H1 (cell line): ENCODE measurements at regions not wholly inside any gene's neighbourhood (a gene's known extent, or its start where the extent isn't known, plus 50 kb on each side); places are given as distances from the start of the nearest gene placed in this dataset.

Source experiments
- CTCF ChIA-PET: fragments of 300-600 bp; sonication (Branson Sonifier 250); formaldehyde crosslinking; loops from one replicate; lab custom pipeline; 2021; ENCODE audit not compliant: partially characterized antibody; lab: Charles Lee
- POLR2A ChIA-PET: fragments of 300-600 bp; sonication (Branson Sonifier 250); formaldehyde crosslinking; loops from one replicate; lab custom pipeline; 2021; ENCODE audit warnings: inconsistent platforms; ENCODE audit not compliant: partially characterized antibody; lab: Charles Lee
- DNase-seq, 2 experiments: peaks; one replicate each; pipeline versions ENCODE4 v3.0.0 to v3.0.0-alpha.2; 2010 to 2022; ENCODE audit warnings: low spot score in 2 of 2, low read depth in 1 of 2, mixed read lengths in 1 of 2
- FAIRE-seq: peaks from 2 replicates; lab custom pipeline; 2011; peaks lifted over from hg19 to GRCh38; lab: Jason Lieb, UNC
- H2AFZ ChIP-seq: 2 replicates; pipeline ENCODE4 v1.8.1; 2012; ENCODE audit warnings: low read length, inconsistent platforms
- H2AK5ac ChIP-seq: 2 replicates; pipeline ENCODE4 v1.6.1; 2013; ENCODE audit warnings: low read depth, low read length
- H2BK120ac ChIP-seq: replicated peaks from 2 replicates; pipeline ENCODE3; 2013; ENCODE audit warnings: low read depth, low read length, inconsistent platforms
- H2BK12ac ChIP-seq: 2 replicates; pipeline ENCODE4 v1.6.1; 2013; ENCODE audit warnings: low read depth, low read length
- H2BK15ac ChIP-seq: 2 replicates; pipeline ENCODE4 v1.6.1; 2013; ENCODE audit warnings: low read length
- H2BK20ac ChIP-seq: 2 replicates; pipeline ENCODE4 v1.6.1; 2013; ENCODE audit warnings: low read length
- H2BK5ac ChIP-seq: 2 replicates; pipeline ENCODE4 v1.6.1; 2013; ENCODE audit warnings: low read depth, low read length
- H3K14ac ChIP-seq: 2 replicates; pipeline ENCODE4 v1.6.1; 2013; ENCODE audit warnings: inconsistent platforms; ENCODE audit not compliant: insufficient read length
- H3K18ac ChIP-seq: 2 replicates; pipeline ENCODE4 v1.6.1; 2013; ENCODE audit warnings: low read length; ENCODE audit errors: extremely low read depth
- H3K23ac ChIP-seq: 2 replicates; pipeline ENCODE4 v1.6.1; 2013; ENCODE audit warnings: inconsistent platforms; ENCODE audit not compliant: insufficient read length
- H3K23me2 ChIP-seq: 2 replicates; pipeline ENCODE4 v1.6.1; 2013; ENCODE audit warnings: low read depth, low read length
- H3K27ac ChIP-seq: 2 replicates; pipeline ENCODE4 v1.6.1; 2011; ENCODE audit warnings: low read depth, low read length, inconsistent platforms
- H3K27me3 ChIP-seq, 4 experiments: replicated peaks in 1 of 4; 1 replicate in 1 of 4; 2 replicates in 3 of 4; pipeline versions ENCODE4 v1.6.1 to v1.8.1; 2011 to 2013; ENCODE audit warnings: low read length in 3 of 4, mild to moderate bottlenecking in 3 of 4, inconsistent platforms in 2 of 4, mixed read lengths in 2 of 4, moderate library complexity in 1 of 4; ENCODE audit not compliant: control insufficient read depth in 3 of 4, insufficient read depth in 3 of 4; ENCODE audit errors: extremely low read depth in 1 of 4
- H3K36me3 ChIP-seq, 4 experiments: 2 replicates each; pipeline versions ENCODE4 v1.6.1 to v1.8.1; 2011 to 2013; ENCODE audit warnings: mild to moderate bottlenecking in 4 of 4, low read length in 3 of 4, moderate library complexity in 2 of 4, control low read depth in 1 of 4, inconsistent platforms in 1 of 4; ENCODE audit not compliant: insufficient read depth in 4 of 4, control insufficient read depth in 2 of 4
- H3K4ac ChIP-seq: replicated peaks from 2 replicates; pipeline ENCODE3; 2013; ENCODE audit warnings: low read length, low read depth, mixed read lengths, inconsistent platforms; ENCODE audit not compliant: insufficient read length
- H3K4me1 ChIP-seq, 4 experiments: replicated peaks in 1 of 4; 1 replicate in 1 of 4; 2 replicates in 3 of 4; pipeline versions ENCODE4 v1.6.1 to v1.8.1; 2011 to 2013; ENCODE audit warnings: low read length in 3 of 4, inconsistent platforms in 2 of 4, mixed read lengths in 1 of 4; ENCODE audit not compliant: insufficient read depth in 4 of 4, control insufficient read depth in 3 of 4
- H3K4me2 ChIP-seq, 2 experiments: 2 replicates each; pipeline versions ENCODE4 v1.6.1 to v1.8.1; 2011 to 2013; ENCODE audit warnings: low read depth in 2 of 2, low read length in 2 of 2, control low read depth in 1 of 2, inconsistent platforms in 1 of 2, mild to moderate bottlenecking in 1 of 2; ENCODE audit not compliant: insufficient read depth in 1 of 2
- H3K4me3 ChIP-seq, 4 experiments: fragments of 200-600, 300-600 bp in 1 of 4; sonication (generic), shearing (Covaris generic), sonication (Bioruptor Twin) in 1 of 4; 2 replicates each; pipeline versions ENCODE4 v1.5.1 to v1.8.1; 2011 to 2016; ENCODE audit warnings: low read length in 4 of 4, low read depth in 3 of 4, control low read depth in 2 of 4, inconsistent platforms in 2 of 4, mild to moderate bottlenecking in 2 of 4, mixed read lengths in 1 of 4, moderate library complexity in 1 of 4; ENCODE audit not compliant: insufficient read depth in 2 of 4; ENCODE audit errors: extremely low read depth in 1 of 4
- H3K56ac ChIP-seq: replicated peaks from 2 replicates; pipeline ENCODE3; 2013; ENCODE audit warnings: low read depth, mild to moderate bottlenecking, mixed read lengths, low read length, inconsistent platforms; ENCODE audit not compliant: insufficient read length
- H3K79me1 ChIP-seq: 2 replicates; pipeline ENCODE4 v1.6.1; 2013; ENCODE audit warnings: low read depth, low read length, control low read depth
- H3K79me2 ChIP-seq, 2 experiments: 2 replicates each; pipeline versions ENCODE4 v1.6.1 to v1.8.1; 2012 to 2013; ENCODE audit warnings: low read length in 2 of 2, mild to moderate bottlenecking in 2 of 2, inconsistent platforms in 1 of 2; ENCODE audit not compliant: insufficient read depth in 2 of 2, control insufficient read depth in 1 of 2
- H3K9ac ChIP-seq, 4 experiments: replicated peaks in 1 of 4; 1 replicate in 1 of 4; 2 replicates in 3 of 4; pipeline versions ENCODE4 v1.6.1 to v1.8.1; 2011 to 2013; ENCODE audit warnings: low read depth in 3 of 4, low read length in 3 of 4, control low read depth in 2 of 4, mild to moderate bottlenecking in 2 of 4, moderate library complexity in 2 of 4, inconsistent platforms in 1 of 4; ENCODE audit errors: extremely low read depth in 1 of 4
- H3K9me3 ChIP-seq, 2 experiments: 2 replicates each; pipeline versions ENCODE4 v1.6.1 to v1.8.1; 2012 to 2013; ENCODE audit warnings: mild to moderate bottlenecking in 2 of 2, moderate library complexity in 2 of 2, control low read depth in 1 of 2, inconsistent platforms in 1 of 2, low read depth in 1 of 2, low read length in 1 of 2, mixed read lengths in 1 of 2; ENCODE audit not compliant: insufficient read depth in 2 of 2
- H4K20me1 ChIP-seq, 2 experiments: replicated peaks in 1 of 2; 2 replicates each; pipeline versions ENCODE3 to v1.8.1; 2011 to 2013; ENCODE audit warnings: inconsistent platforms in 2 of 2, low read length in 2 of 2, mild to moderate bottlenecking in 1 of 2; ENCODE audit not compliant: insufficient read depth in 2 of 2, control insufficient read depth in 1 of 2
- H4K5ac ChIP-seq: 2 replicates; pipeline ENCODE4 v1.6.1; 2013; ENCODE audit warnings: low read length, low read depth, mixed read lengths, inconsistent platforms; ENCODE audit not compliant: insufficient read length
- H4K8ac ChIP-seq: 2 replicates; pipeline ENCODE4 v1.8.0; 2013; ENCODE audit warnings: mild to moderate bottlenecking, moderate library complexity, low read length, inconsistent platforms; ENCODE audit not compliant: insufficient read depth; ENCODE audit errors: extremely low read depth
- H4K91ac ChIP-seq: replicated peaks from 2 replicates; pipeline ENCODE3; 2013; ENCODE audit warnings: low read length, mixed read lengths, inconsistent platforms; ENCODE audit not compliant: insufficient read length
- CBX5 ChIP-seq: fragments of 300-800, 300-1000 bp; sonication (generic); IDR thresholded peaks from 2 replicates; pipeline ENCODE4 v1.7.1; 2016; ENCODE audit warnings: antibody characterized with exemption, low read length, low read depth
- CBX8 ChIP-seq: fragments of 300-800, 300-1000 bp; sonication (generic); IDR thresholded peaks from 2 replicates; pipeline ENCODE4 v1.7.1; 2016; ENCODE audit warnings: low read depth, low read length, borderline replicate concordance
- CHD1 ChIP-seq: IDR thresholded peaks from 2 replicates; pipeline ENCODE4 v1.6.1; 2012; ENCODE audit warnings: low read depth, low read length, improper control_type of control experiment
- CTCF ChIP-seq, 3 experiments: IDR thresholded peaks; 1 replicate in 2 of 3; 2 replicates in 1 of 3; pipeline versions ENCODE4 v1.5.1 to v1.6.1; 2011; ENCODE audit warnings: low read length in 3 of 3, mild to moderate bottlenecking in 3 of 3, inconsistent platforms in 2 of 3, low read depth in 1 of 3, moderate library complexity in 1 of 3; ENCODE audit not compliant: insufficient read depth in 1 of 3; ENCODE audit errors: control extremely low read depth in 1 of 3
- JUND ChIP-seq: IDR thresholded peaks from 2 replicates; pipeline ENCODE4 v1.6.1; 2011; ENCODE audit warnings: mild to moderate bottlenecking, improper control_type of control experiment, low read length
- KDM4A ChIP-seq: IDR thresholded peaks from one replicate; pipeline ENCODE4 v1.7.1; 2012; ENCODE audit warnings: low read depth, mild to moderate bottlenecking, moderate library complexity, low read length, inconsistent platforms; ENCODE audit not compliant: severe bottlenecking
- POLR2AphosphoS5 ChIP-seq: IDR thresholded peaks from 2 replicates; pipeline ENCODE4 v1.6.1; 2011; ENCODE audit warnings: low read depth, low read length
- RFX5 ChIP-seq: IDR thresholded peaks from 2 replicates; pipeline ENCODE4 v1.6.1; 2011; ENCODE audit warnings: low read depth, low read length, improper control_type of control experiment, borderline replicate concordance
- RNF2 ChIP-seq: fragments of 200-900, 300-1000 bp; sonication (generic); IDR thresholded peaks from 2 replicates; pipeline ENCODE4 v1.7.1; 2016; ENCODE audit warnings: borderline replicate concordance, low read depth, mild to moderate bottlenecking, antibody characterized with exemption, low read length; ENCODE audit not compliant: poor library complexity, severe bottlenecking; ENCODE audit errors: missing control alignments
- RXRA ChIP-seq: IDR thresholded peaks from 2 replicates; pipeline ENCODE4 v1.6.1; 2011; ENCODE audit warnings: low read depth, mild to moderate bottlenecking, low read length, moderate library complexity; ENCODE audit not compliant: insufficient read depth
- SP4 ChIP-seq: IDR thresholded peaks from 2 replicates; pipeline ENCODE4 v1.6.1; 2012; ENCODE audit warnings: low read length, inconsistent platforms
- TBP ChIP-seq: IDR thresholded peaks from 2 replicates; pipeline ENCODE4 v1.6.1; 2011; ENCODE audit warnings: low read depth, low read length, improper control_type of control experiment
- ZNF274 ChIP-seq: IDR thresholded peaks from 2 replicates; pipeline ENCODE4 v1.7.0; 2012; ENCODE audit warnings: low read length, borderline replicate concordance; ENCODE audit errors: extremely low read depth
- WGBS, 2 experiments: shearing (Covaris generic) in 1 of 2; methylation state at CpG; one replicate each; pipeline versions ENCODE4 v1.1.6 to v1.1.7; 2013 to 2015; ENCODE audit warnings: low lambda C conversion rate in 2 of 2, mixed read lengths in 2 of 2, inconsistent platforms in 1 of 2, low coverage in 1 of 2, missing lambda C conversion rate in 1 of 2; ENCODE audit not compliant: insufficient replicate concordance in 2 of 2, insufficient coverage in 1 of 2, insufficient read length in 1 of 2; ENCODE audit errors: extremely low coverage in 1 of 2, missing lambda C conversion rate in 1 of 2; 5-methylcytosine and 5-hydroxymethylcytosine counted together

GRCh38 chr11:105208019-105208418, 68.5 kb upstream of the CARD18 start:
- Histone ChIP-seq H3K9ac (no peak overlapping the region), H3K79me1 (no peaks in the 10 kb centered on the region), H2BK20ac (no peak overlapping the region), H3K18ac (no peak overlapping the region), H4K5ac (no peak overlapping the region), H2BK15ac (no peak overlapping the region), H4K91ac (no peak overlapping the region)
- no peak for TF ChIP-seq RXRA
- no peak for TF ChIP-seq RFX5
- no peak for TF ChIP-seq CHD1
- TF ChIP-seq KDM4A: no peak
- TF ChIP-seq TBP: no peak
- TF ChIP-seq SP4: no peak
- TF ChIP-seq CTCF (IDR thresholded peaks at IDR 0.05; ENCODE audit: control extremely low read depth in 1 of 3, insufficient read depth in 1 of 3, low read depth in 1 of 3, low read length in 3 of 3): no peak
- TF ChIP-seq ZNF274: no peak
- no peak for TF ChIP-seq RNF2
- TF ChIP-seq CBX8: no peak
- no peak for TF ChIP-seq JUND
- no peak for TF ChIP-seq CBX5
- no peak for TF ChIP-seq POLR2AphosphoS5
- TF ChIP-seq, all 59 proteins: peak for 0
- DNase-seq: no peak
- Histone ChIP-seq H2BK5ac (no peak overlapping the region), H3K4me2 (no peak overlapping the region), H4K8ac (no peak overlapping the region), H4K20me1 (no peaks in the 10 kb centered on the region), H3K4me3 (no peak overlapping the region), H2BK12ac (no peak overlapping the region), H3K4me1 (no peaks in the 10 kb centered on the region), H3K23me2 (no peaks in the 10 kb centered on the region), H2AK5ac (no peak overlapping the region), H3K36me3 (no peaks in the 10 kb centered on the region), H3K27me3 (no peaks in the 10 kb centered on the region), H3K56ac (no peak overlapping the region), H3K14ac (no peak overlapping the region), H3K9me3 (no peaks in the 10 kb centered on the region), H3K79me2 (no peaks in the 10 kb centered on the region), H3K4ac (no peak overlapping the region), H2AFZ (peak overlapping the region; percentile 51; the same call in 1 of the 2 replicates), H2BK120ac (no peak overlapping the region), H3K23ac (no peak overlapping the region), H3K27ac (no peak overlapping the region)
- ChIA-PET CTCF (no interaction called here), POLR2A (no interaction called here)
- 85% methylated on average over 4 of the region's 4 CpGs; no CpG with 5 or more reads in 1 of the 2 experiments for WGBS, 2 experiments
- no peak for FAIRE-seq
